WTC11 (cell line): ENCODE measurements at regions not wholly inside any gene's neighbourhood (a gene's known extent, or its start where the extent isn't known, plus 50 kb on each side); places are given as distances from the start of the nearest gene placed in this dataset.

ENCODE experiments used
- ATAC-seq: fragments of 200-7000 bp; cut with Tn5 transposase; 2 replicates; pipeline ENCODE4 v1.10.0; 2021; ENCODE audit warnings: mild to moderate bottlenecking, moderate library complexity
- CTCF ChIA-PET: fragments of 300-600 bp; sonication (Branson Sonifier 250); formaldehyde crosslinking; loops from one replicate; lab custom pipeline; 2021; ENCODE audit warnings: antibody characterized with exemption; lab: Charles Lee
- POLR2A ChIA-PET: fragments of 350-600 bp; sonication (Branson Sonifier 250); formaldehyde crosslinking; loops from one replicate; lab custom pipeline; 2021; ENCODE audit warnings: antibody characterized with exemption; lab: Charles Lee
- DNase-seq: peaks from one replicate; pipeline ENCODE4 v3.0.0; 2021; ENCODE audit warnings: low spot score
- H3K27ac Mint-ChIP-seq: 2 replicates; pipeline ENCODE4 v1.8.0; 2021; ENCODE audit warnings: mixed read lengths
- H3K27me3 Mint-ChIP-seq: 2 replicates; pipeline ENCODE4 v1.8.0; 2021; ENCODE audit warnings: low read depth, mild to moderate bottlenecking, moderate library complexity, mixed read lengths
- H3K36me3 Mint-ChIP-seq: 2 replicates; pipeline ENCODE4 v1.8.0; 2021; ENCODE audit warnings: mixed read lengths
- H3K4me1 Mint-ChIP-seq: 2 replicates; pipeline ENCODE4 v1.8.0; 2022; ENCODE audit warnings: mixed read lengths
- H3K4me3 Mint-ChIP-seq: 2 replicates; pipeline ENCODE4 v1.8.0; 2021; ENCODE audit warnings: mild to moderate bottlenecking, moderate library complexity, mixed read lengths
- H3K9me3 Mint-ChIP-seq: 2 replicates; pipeline ENCODE4 v1.8.0; 2021; ENCODE audit warnings: mixed read lengths
- ELF4 ChIP-seq: sonication (generic); formaldehyde crosslinking; IDR thresholded peaks from 2 replicates; pipeline ENCODE4 v1.8.1; 2022; ENCODE audit warnings: low read depth, mild to moderate bottlenecking, moderate library complexity, missing genetic modification reagents
- ESRRA ChIP-seq: sonication (generic); formaldehyde crosslinking; IDR thresholded peaks from 2 replicates; pipeline ENCODE4 v1.8.1; 2022; ENCODE audit warnings: mild to moderate bottlenecking, missing genetic modification reagents, borderline replicate concordance
- FOXP1 ChIP-seq: sonication (generic); formaldehyde crosslinking; IDR thresholded peaks from 2 replicates; pipeline ENCODE4 v1.8.0; 2022; ENCODE audit warnings: missing genetic modification reagents, mild to moderate bottlenecking, moderate library complexity, borderline replicate concordance
- GABPB1 ChIP-seq: sonication (generic); formaldehyde crosslinking; IDR thresholded peaks from 2 replicates; pipeline ENCODE4 v1.8.1; 2023; ENCODE audit warnings: mild to moderate bottlenecking, missing genetic modification reagents
- HMGA2 ChIP-seq: fragments of 250-450 bp; sonication (Bioruptor Pico); IDR thresholded peaks from 2 replicates; pipeline ENCODE4 v1.4.0; 2021; ENCODE audit warnings: mild to moderate bottlenecking, moderate library complexity
- JUN ChIP-seq: sonication (generic); formaldehyde crosslinking; IDR thresholded peaks from 2 replicates; pipeline ENCODE4 v1.8.0; 2023; ENCODE audit warnings: mild to moderate bottlenecking, missing genetic modification reagents
- OVOL2 ChIP-seq: fragments of 250-450 bp; sonication (Bioruptor Pico); IDR thresholded peaks from 2 replicates; pipeline ENCODE4 v1.9.0; 2021; ENCODE audit warnings: mild to moderate bottlenecking, borderline replicate concordance
- RELA ChIP-seq: sonication (generic); formaldehyde crosslinking; IDR thresholded peaks from 2 replicates; pipeline ENCODE4 v1.8.1; 2022; ENCODE audit warnings: missing genetic modification reagents, mild to moderate bottlenecking, borderline replicate concordance
- RORB ChIP-seq: fragments of 250-450 bp; sonication (Bioruptor Pico); IDR thresholded peaks from 2 replicates; pipeline ENCODE4 v1.9.0; 2021; ENCODE audit warnings: mild to moderate bottlenecking
- SMAD3 ChIP-seq: sonication (generic); formaldehyde crosslinking; IDR thresholded peaks from 2 replicates; pipeline ENCODE4 v1.8.0; 2022; ENCODE audit warnings: missing genetic modification reagents, mild to moderate bottlenecking, borderline replicate concordance
- SMAD4 ChIP-seq: sonication (generic); formaldehyde crosslinking; IDR thresholded peaks from 2 replicates; pipeline ENCODE4 v1.8.0; 2022; ENCODE audit warnings: mild to moderate bottlenecking, missing genetic modification reagents
- SP1 ChIP-seq: sonication (generic); formaldehyde crosslinking; conservative IDR thresholded peaks from 2 replicates; pipeline ENCODE4 v1.8.1; 2022; ENCODE audit warnings: missing genetic modification reagents
- TEAD1 ChIP-seq: sonication (generic); formaldehyde crosslinking; IDR thresholded peaks from 2 replicates; pipeline ENCODE4 v1.8.0; 2022; ENCODE audit warnings: mild to moderate bottlenecking, missing genetic modification reagents
- ZNF671 ChIP-seq: fragments of 250-450 bp; sonication (Bioruptor Pico); IDR thresholded peaks from 2 replicates; pipeline ENCODE4 v1.8.0; 2021; ENCODE audit warnings: mild to moderate bottlenecking
- TF ChIP-seq, protein P1 (sequence below): sonication (generic); formaldehyde crosslinking; IDR thresholded peaks from 2 replicates; pipeline ENCODE4 v1.8.1; 2023; ENCODE audit warnings: mild to moderate bottlenecking, missing genetic modification reagents
- TF ChIP-seq, protein P2 (sequence below): sonication (generic); formaldehyde crosslinking; IDR thresholded peaks from 2 replicates; pipeline ENCODE4 v1.8.0; 2022; ENCODE audit warnings: mild to moderate bottlenecking, missing genetic modification reagents
- TF ChIP-seq, protein P3 (sequence below): sonication (generic); formaldehyde crosslinking; conservative IDR thresholded peaks from 2 replicates; pipeline ENCODE4 v1.8.1; 2022; ENCODE audit warnings: mild to moderate bottlenecking, missing genetic modification reagents
- TF ChIP-seq, protein P4 (sequence below): fragments of 250-450 bp; sonication (Bioruptor Pico); conservative IDR thresholded peaks from 2 replicates; pipeline ENCODE4 v1.9.0; 2021; ENCODE audit warnings: mild to moderate bottlenecking
- TF ChIP-seq, protein P5 (sequence below): sonication (generic); formaldehyde crosslinking; IDR thresholded peaks from 2 replicates; pipeline ENCODE4 v1.8.1; 2022; ENCODE audit warnings: mild to moderate bottlenecking, missing genetic modification reagents, moderate library complexity, borderline replicate concordance
- TF ChIP-seq, protein P6 (sequence below): sonication (generic); formaldehyde crosslinking; IDR thresholded peaks from 2 replicates; pipeline ENCODE4 v1.8.1; 2022; ENCODE audit warnings: low read depth, mild to moderate bottlenecking, moderate library complexity, missing genetic modification reagents, borderline replicate concordance
- TF ChIP-seq, protein P7 (sequence below): fragments of 250-450 bp; sonication (Bioruptor Pico); IDR thresholded peaks from 2 replicates; pipeline ENCODE4 v1.9.0; 2021; ENCODE audit warnings: mild to moderate bottlenecking, borderline replicate concordance

DNA sequence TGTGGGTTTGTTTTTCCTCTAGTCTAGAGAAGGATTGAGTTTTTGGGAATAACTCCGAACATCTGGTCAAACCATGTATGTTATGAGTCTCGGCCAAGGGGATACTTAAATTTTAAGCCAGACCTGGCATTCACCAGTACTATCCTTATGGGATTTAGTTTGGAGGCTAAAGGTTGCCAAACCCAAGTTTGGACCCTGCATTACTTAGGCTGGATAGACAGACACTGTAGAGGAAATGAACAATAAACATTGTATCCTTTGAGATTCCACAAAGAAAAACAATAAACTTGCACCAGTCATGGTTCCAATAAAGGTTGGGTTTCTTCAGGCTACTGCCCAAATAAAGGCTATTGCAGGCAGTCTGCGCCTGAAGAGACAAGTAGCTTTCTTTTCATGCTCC lies 296.7 kb upstream of the MEF2C start:
- H3K4me3 Mint-ChIP-seq: no peak overlapping the region
- ATAC-seq: no peak
- CTCF ChIA-PET: no interaction called here
- no peak overlapping the region for H3K27ac Mint-ChIP-seq
- H3K9me3 Mint-ChIP-seq: no peaks in the 10 kb centered on the region
- H3K4me1 Mint-ChIP-seq: no peaks in the 10 kb centered on the region
- DNase-seq: no peak
- no peaks in the 10 kb centered on the region for H3K36me3 Mint-ChIP-seq
- H3K27me3 Mint-ChIP-seq: no peaks in the 10 kb centered on the region
- no peak for TF ChIP-seq SMAD3 (CRISPR knock-in tag)
- TF ChIP-seq GABPB1 (CRISPR knock-in tag): no peak
- TF ChIP-seq TEAD1: no peak
- TF ChIP-seq, protein P1, sequence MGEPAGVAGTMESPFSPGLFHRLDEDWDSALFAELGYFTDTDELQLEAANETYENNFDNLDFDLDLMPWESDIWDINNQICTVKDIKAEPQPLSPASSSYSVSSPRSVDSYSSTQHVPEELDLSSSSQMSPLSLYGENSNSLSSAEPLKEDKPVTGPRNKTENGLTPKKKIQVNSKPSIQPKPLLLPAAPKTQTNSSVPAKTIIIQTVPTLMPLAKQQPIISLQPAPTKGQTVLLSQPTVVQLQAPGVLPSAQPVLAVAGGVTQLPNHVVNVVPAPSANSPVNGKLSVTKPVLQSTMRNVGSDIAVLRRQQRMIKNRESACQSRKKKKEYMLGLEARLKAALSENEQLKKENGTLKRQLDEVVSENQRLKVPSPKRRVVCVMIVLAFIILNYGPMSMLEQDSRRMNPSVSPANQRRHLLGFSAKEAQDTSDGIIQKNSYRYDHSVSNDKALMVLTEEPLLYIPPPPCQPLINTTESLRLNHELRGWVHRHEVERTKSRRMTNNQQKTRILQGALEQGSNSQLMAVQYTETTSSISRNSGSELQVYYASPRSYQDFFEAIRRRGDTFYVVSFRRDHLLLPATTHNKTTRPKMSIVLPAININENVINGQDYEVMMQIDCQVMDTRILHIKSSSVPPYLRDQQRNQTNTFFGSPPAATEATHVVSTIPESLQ (CRISPR knock-in tag): no peak
- no peak for TF ChIP-seq FOXP1
- TF ChIP-seq, protein P2, sequence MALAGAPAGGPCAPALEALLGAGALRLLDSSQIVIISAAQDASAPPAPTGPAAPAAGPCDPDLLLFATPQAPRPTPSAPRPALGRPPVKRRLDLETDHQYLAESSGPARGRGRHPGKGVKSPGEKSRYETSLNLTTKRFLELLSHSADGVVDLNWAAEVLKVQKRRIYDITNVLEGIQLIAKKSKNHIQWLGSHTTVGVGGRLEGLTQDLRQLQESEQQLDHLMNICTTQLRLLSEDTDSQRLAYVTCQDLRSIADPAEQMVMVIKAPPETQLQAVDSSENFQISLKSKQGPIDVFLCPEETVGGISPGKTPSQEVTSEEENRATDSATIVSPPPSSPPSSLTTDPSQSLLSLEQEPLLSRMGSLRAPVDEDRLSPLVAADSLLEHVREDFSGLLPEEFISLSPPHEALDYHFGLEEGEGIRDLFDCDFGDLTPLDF (CRISPR knock-in tag): no peak
- no peak for TF ChIP-seq ESRRA (CRISPR knock-in tag)
- no peak for TF ChIP-seq HMGA2 (CRISPR knock-in tag)
- TF ChIP-seq, protein P3, sequence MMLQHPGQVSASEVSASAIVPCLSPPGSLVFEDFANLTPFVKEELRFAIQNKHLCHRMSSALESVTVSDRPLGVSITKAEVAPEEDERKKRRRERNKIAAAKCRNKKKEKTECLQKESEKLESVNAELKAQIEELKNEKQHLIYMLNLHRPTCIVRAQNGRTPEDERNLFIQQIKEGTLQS (CRISPR knock-in tag): no peak
- no peak for TF ChIP-seq JUN (CRISPR knock-in tag)
- TF ChIP-seq, protein P4, sequence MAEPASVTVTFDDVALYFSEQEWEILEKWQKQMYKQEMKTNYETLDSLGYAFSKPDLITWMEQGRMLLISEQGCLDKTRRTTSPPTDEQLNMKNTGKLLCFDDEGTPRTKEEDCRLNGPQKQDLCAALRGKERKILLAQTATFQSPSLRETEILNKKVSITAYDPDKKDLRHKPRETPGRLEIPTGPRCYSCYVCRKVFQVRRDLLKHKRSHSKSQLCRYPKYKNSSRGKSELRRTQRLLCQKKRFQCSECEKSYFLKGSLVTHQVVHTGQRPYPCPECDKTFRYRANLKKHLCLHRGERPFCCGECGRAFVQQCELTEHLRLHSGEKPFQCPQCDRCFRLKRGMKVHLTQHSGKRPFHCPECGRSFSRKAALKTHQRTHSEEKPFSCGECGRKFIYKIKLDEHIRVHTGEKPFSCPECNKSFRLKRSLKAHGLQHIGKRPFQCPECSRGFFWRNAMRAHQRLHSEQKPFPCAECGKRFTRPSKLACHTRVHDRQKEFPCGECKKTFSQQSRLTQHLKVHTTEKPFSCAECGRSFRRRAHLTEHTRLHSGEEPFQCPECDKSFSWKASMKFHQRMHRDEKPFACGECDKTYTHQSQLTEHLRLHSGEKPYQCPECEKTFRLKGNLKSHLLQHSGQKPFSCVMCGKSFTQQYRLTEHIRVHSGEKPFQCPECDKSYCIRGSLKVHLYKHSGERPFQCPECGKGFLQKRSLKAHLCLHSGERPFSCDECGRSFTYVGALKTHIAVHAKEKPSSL (CRISPR knock-in tag): no peak
- no peak for TF ChIP-seq RORB (CRISPR knock-in tag)
- TF ChIP-seq SP1 (CRISPR knock-in tag): no peak
- TF ChIP-seq SMAD4 (CRISPR knock-in tag): no peak
- POLR2A ChIA-PET: no interaction called here

DNA sequence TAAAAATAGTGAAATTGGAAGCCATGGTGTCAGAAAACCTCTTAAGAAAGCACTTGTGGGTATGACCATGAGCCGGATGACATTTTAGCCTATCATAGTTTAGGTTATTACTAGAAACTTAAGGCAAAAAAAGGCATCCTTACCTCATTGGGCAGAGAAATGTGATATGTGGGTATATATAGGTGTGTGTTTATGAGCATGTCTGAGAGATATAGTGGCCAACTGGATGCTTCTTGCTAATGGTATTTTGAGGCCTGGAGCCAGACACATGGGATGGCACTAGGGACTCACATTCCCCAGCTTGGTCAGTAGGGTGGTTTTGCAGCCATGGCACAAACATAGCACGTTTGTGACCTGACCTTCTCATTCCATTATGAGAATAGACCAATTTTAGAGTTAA lies 295.6 kb upstream of the MEF2C start:
- no peaks in the 10 kb centered on the region for H3K36me3 Mint-ChIP-seq
- no peaks in the 10 kb centered on the region for H3K27me3 Mint-ChIP-seq
- no peak for DNase-seq
- no peaks in the 10 kb centered on the region for H3K9me3 Mint-ChIP-seq
- no peak for ATAC-seq
- H3K27ac Mint-ChIP-seq: no peak overlapping the region
- H3K4me1 Mint-ChIP-seq: no peaks in the 10 kb centered on the region
- ChIA-PET CTCF (no interaction called here), POLR2A (no interaction called here)
- no peak overlapping the region for H3K4me3 Mint-ChIP-seq
- TF ChIP-seq RELA (CRISPR knock-in tag) (no peak), OVOL2 (no peak), ZNF671 (no peak), ELF4 (CRISPR knock-in tag) (no peak), FOXP1 (no peak)
- TF ChIP-seq, protein P5, sequence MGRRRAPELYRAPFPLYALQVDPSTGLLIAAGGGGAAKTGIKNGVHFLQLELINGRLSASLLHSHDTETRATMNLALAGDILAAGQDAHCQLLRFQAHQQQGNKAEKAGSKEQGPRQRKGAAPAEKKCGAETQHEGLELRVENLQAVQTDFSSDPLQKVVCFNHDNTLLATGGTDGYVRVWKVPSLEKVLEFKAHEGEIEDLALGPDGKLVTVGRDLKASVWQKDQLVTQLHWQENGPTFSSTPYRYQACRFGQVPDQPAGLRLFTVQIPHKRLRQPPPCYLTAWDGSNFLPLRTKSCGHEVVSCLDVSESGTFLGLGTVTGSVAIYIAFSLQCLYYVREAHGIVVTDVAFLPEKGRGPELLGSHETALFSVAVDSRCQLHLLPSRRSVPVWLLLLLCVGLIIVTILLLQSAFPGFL (CRISPR knock-in tag): no peak
- TF ChIP-seq, protein P6, sequence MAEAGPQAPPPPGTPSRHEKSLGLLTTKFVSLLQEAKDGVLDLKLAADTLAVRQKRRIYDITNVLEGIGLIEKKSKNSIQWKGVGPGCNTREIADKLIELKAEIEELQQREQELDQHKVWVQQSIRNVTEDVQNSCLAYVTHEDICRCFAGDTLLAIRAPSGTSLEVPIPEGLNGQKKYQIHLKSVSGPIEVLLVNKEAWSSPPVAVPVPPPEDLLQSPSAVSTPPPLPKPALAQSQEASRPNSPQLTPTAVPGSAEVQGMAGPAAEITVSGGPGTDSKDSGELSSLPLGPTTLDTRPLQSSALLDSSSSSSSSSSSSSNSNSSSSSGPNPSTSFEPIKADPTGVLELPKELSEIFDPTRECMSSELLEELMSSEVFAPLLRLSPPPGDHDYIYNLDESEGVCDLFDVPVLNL (CRISPR knock-in tag): no peak
- TF ChIP-seq, protein P7, sequence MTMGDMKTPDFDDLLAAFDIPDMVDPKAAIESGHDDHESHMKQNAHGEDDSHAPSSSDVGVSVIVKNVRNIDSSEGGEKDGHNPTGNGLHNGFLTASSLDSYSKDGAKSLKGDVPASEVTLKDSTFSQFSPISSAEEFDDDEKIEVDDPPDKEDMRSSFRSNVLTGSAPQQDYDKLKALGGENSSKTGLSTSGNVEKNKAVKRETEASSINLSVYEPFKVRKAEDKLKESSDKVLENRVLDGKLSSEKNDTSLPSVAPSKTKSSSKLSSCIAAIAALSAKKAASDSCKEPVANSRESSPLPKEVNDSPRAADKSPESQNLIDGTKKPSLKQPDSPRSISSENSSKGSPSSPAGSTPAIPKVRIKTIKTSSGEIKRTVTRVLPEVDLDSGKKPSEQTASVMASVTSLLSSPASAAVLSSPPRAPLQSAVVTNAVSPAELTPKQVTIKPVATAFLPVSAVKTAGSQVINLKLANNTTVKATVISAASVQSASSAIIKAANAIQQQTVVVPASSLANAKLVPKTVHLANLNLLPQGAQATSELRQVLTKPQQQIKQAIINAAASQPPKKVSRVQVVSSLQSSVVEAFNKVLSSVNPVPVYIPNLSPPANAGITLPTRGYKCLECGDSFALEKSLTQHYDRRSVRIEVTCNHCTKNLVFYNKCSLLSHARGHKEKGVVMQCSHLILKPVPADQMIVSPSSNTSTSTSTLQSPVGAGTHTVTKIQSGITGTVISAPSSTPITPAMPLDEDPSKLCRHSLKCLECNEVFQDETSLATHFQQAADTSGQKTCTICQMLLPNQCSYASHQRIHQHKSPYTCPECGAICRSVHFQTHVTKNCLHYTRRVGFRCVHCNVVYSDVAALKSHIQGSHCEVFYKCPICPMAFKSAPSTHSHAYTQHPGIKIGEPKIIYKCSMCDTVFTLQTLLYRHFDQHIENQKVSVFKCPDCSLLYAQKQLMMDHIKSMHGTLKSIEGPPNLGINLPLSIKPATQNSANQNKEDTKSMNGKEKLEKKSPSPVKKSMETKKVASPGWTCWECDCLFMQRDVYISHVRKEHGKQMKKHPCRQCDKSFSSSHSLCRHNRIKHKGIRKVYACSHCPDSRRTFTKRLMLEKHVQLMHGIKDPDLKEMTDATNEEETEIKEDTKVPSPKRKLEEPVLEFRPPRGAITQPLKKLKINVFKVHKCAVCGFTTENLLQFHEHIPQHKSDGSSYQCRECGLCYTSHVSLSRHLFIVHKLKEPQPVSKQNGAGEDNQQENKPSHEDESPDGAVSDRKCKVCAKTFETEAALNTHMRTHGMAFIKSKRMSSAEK (CRISPR knock-in tag): no peak
